K562 (cell line): ENCODE measurements at regions not wholly inside any gene's neighbourhood (a gene's known extent, or its start where the extent isn't known, plus 50 kb on each side); places are given as distances from the start of the nearest gene placed in this dataset.

Experiments
- MAFF ChIP-seq: IDR thresholded peaks from 2 replicates; pipeline ENCODE4 v1.6.1; 2012; ENCODE audit warnings: low read length, improper control_type of control experiment
- PHF21A ChIP-seq: fragments of 450-650 bp; IDR thresholded peaks from 2 replicates; pipeline ENCODE4 v1.6.1; 2017; ENCODE audit warnings: low read depth, borderline replicate concordance
- TRIM24 ChIP-seq, 2 experiments: fragments of 450-650 bp; IDR thresholded peaks; 2 replicates each; pipeline ENCODE4 v1.6.1; 2016
- YBX1 ChIP-seq: fragments of 450-650 bp; IDR thresholded peaks from 2 replicates; pipeline ENCODE4 v1.7.1; 2016; ENCODE audit warnings: mild to moderate bottlenecking
- ZNF57 ChIP-seq: fragments of 450-650 bp; formaldehyde crosslinking; IDR thresholded peaks from 2 replicates; pipeline ENCODE4 v1.4.0; 2020; ENCODE audit warnings: mild to moderate bottlenecking, moderate library complexity
- ZNF764 ChIP-seq: fragments of 250-450 bp; sonication (Bioruptor Pico); IDR thresholded peaks from 2 replicates; pipeline ENCODE4 v1.4.0; 2020; ENCODE audit warnings: low read depth, mild to moderate bottlenecking, moderate library complexity
- ZNF830 ChIP-seq: fragments of 250-450 bp; sonication (Bioruptor Pico); IDR thresholded peaks from 2 replicates; pipeline ENCODE4 v1.5.0; 2021; ENCODE audit warnings: mild to moderate bottlenecking
- TF ChIP-seq, protein P1 (sequence below): fragments of 450-650 bp; IDR thresholded peaks from 2 replicates; pipeline ENCODE4 v1.6.1; 2016; ENCODE audit warnings: mild to moderate bottlenecking
- TF ChIP-seq, protein P2 (sequence below): sonication (generic); formaldehyde crosslinking; IDR thresholded peaks from 2 replicates; pipeline ENCODE4 v1.8.0; 2022; ENCODE audit warnings: mild to moderate bottlenecking, missing genetic modification reagents
- TF ChIP-seq, protein P3 (sequence below): fragments of 450-650 bp; IDR thresholded peaks from 2 replicates; pipeline ENCODE4 v1.6.1; 2016; ENCODE audit warnings: mild to moderate bottlenecking, moderate library complexity
- TF ChIP-seq, protein P4 (sequence below): fragments of 450-650 bp; IDR thresholded peaks from 2 replicates; pipeline ENCODE4 v1.6.1; 2017; ENCODE audit warnings: mild to moderate bottlenecking, moderate library complexity

- TF ChIP-seq, protein P1, sequence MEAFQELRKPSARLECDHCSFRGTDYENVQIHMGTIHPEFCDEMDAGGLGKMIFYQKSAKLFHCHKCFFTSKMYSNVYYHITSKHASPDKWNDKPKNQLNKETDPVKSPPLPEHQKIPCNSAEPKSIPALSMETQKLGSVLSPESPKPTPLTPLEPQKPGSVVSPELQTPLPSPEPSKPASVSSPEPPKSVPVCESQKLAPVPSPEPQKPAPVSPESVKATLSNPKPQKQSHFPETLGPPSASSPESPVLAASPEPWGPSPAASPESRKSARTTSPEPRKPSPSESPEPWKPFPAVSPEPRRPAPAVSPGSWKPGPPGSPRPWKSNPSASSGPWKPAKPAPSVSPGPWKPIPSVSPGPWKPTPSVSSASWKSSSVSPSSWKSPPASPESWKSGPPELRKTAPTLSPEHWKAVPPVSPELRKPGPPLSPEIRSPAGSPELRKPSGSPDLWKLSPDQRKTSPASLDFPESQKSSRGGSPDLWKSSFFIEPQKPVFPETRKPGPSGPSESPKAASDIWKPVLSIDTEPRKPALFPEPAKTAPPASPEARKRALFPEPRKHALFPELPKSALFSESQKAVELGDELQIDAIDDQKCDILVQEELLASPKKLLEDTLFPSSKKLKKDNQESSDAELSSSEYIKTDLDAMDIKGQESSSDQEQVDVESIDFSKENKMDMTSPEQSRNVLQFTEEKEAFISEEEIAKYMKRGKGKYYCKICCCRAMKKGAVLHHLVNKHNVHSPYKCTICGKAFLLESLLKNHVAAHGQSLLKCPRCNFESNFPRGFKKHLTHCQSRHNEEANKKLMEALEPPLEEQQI = no peak
- TF ChIP-seq ZNF57 (CRISPR knock-in tag) (no peak), MAFF (no peak), YBX1 (no peak), PHF21A (no peak), TRIM24 (IDR thresholded peaks at IDR 0.05) (no peak), ZNF764 (CRISPR knock-in tag) (no peak), ZNF830 (CRISPR knock-in tag) (no peak)
- TF ChIP-seq, protein P2, sequence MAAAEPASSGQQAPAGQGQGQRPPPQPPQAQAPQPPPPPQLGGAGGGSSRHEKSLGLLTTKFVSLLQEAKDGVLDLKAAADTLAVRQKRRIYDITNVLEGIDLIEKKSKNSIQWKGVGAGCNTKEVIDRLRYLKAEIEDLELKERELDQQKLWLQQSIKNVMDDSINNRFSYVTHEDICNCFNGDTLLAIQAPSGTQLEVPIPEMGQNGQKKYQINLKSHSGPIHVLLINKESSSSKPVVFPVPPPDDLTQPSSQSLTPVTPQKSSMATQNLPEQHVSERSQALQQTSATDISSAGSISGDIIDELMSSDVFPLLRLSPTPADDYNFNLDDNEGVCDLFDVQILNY (CRISPR knock-in tag) = no peak
- TF ChIP-seq, protein P3, sequence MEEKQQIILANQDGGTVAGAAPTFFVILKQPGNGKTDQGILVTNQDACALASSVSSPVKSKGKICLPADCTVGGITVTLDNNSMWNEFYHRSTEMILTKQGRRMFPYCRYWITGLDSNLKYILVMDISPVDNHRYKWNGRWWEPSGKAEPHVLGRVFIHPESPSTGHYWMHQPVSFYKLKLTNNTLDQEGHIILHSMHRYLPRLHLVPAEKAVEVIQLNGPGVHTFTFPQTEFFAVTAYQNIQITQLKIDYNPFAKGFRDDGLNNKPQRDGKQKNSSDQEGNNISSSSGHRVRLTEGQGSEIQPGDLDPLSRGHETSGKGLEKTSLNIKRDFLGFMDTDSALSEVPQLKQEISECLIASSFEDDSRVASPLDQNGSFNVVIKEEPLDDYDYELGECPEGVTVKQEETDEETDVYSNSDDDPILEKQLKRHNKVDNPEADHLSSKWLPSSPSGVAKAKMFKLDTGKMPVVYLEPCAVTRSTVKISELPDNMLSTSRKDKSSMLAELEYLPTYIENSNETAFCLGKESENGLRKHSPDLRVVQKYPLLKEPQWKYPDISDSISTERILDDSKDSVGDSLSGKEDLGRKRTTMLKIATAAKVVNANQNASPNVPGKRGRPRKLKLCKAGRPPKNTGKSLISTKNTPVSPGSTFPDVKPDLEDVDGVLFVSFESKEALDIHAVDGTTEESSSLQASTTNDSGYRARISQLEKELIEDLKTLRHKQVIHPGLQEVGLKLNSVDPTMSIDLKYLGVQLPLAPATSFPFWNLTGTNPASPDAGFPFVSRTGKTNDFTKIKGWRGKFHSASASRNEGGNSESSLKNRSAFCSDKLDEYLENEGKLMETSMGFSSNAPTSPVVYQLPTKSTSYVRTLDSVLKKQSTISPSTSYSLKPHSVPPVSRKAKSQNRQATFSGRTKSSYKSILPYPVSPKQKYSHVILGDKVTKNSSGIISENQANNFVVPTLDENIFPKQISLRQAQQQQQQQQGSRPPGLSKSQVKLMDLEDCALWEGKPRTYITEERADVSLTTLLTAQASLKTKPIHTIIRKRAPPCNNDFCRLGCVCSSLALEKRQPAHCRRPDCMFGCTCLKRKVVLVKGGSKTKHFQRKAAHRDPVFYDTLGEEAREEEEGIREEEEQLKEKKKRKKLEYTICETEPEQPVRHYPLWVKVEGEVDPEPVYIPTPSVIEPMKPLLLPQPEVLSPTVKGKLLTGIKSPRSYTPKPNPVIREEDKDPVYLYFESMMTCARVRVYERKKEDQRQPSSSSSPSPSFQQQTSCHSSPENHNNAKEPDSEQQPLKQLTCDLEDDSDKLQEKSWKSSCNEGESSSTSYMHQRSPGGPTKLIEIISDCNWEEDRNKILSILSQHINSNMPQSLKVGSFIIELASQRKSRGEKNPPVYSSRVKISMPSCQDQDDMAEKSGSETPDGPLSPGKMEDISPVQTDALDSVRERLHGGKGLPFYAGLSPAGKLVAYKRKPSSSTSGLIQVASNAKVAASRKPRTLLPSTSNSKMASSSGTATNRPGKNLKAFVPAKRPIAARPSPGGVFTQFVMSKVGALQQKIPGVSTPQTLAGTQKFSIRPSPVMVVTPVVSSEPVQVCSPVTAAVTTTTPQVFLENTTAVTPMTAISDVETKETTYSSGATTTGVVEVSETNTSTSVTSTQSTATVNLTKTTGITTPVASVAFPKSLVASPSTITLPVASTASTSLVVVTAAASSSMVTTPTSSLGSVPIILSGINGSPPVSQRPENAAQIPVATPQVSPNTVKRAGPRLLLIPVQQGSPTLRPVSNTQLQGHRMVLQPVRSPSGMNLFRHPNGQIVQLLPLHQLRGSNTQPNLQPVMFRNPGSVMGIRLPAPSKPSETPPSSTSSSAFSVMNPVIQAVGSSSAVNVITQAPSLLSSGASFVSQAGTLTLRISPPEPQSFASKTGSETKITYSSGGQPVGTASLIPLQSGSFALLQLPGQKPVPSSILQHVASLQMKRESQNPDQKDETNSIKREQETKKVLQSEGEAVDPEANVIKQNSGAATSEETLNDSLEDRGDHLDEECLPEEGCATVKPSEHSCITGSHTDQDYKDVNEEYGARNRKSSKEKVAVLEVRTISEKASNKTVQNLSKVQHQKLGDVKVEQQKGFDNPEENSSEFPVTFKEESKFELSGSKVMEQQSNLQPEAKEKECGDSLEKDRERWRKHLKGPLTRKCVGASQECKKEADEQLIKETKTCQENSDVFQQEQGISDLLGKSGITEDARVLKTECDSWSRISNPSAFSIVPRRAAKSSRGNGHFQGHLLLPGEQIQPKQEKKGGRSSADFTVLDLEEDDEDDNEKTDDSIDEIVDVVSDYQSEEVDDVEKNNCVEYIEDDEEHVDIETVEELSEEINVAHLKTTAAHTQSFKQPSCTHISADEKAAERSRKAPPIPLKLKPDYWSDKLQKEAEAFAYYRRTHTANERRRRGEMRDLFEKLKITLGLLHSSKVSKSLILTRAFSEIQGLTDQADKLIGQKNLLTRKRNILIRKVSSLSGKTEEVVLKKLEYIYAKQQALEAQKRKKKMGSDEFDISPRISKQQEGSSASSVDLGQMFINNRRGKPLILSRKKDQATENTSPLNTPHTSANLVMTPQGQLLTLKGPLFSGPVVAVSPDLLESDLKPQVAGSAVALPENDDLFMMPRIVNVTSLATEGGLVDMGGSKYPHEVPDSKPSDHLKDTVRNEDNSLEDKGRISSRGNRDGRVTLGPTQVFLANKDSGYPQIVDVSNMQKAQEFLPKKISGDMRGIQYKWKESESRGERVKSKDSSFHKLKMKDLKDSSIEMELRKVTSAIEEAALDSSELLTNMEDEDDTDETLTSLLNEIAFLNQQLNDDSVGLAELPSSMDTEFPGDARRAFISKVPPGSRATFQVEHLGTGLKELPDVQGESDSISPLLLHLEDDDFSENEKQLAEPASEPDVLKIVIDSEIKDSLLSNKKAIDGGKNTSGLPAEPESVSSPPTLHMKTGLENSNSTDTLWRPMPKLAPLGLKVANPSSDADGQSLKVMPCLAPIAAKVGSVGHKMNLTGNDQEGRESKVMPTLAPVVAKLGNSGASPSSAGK = peak; percentile 44; the same call in 1 of the 2 replicates
- TF ChIP-seq, protein P4, sequence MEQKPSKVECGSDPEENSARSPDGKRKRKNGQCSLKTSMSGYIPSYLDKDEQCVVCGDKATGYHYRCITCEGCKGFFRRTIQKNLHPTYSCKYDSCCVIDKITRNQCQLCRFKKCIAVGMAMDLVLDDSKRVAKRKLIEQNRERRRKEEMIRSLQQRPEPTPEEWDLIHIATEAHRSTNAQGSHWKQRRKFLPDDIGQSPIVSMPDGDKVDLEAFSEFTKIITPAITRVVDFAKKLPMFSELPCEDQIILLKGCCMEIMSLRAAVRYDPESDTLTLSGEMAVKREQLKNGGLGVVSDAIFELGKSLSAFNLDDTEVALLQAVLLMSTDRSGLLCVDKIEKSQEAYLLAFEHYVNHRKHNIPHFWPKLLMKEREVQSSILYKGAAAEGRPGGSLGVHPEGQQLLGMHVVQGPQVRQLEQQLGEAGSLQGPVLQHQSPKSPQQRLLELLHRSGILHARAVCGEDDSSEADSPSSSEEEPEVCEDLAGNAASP = no peak
Measured at GRCh38 chr4:138775890-138776289, 239.7 kb upstream of the NOCT start (continued).
